PC-3 (cell line): ENCODE measurements at regions not wholly inside any gene's neighbourhood (a gene's known extent, or its start where the extent isn't known, plus 50 kb on each side); places are given as distances from the start of the nearest gene placed in this dataset.

Source experiments
- ATAC-seq: fragments of 200-7000 bp; cut with Tn5 transposase; 2 replicates; pipeline ENCODE4 v1.9.1; 2020; ENCODE audit warnings: mild to moderate bottlenecking, moderate library complexity
- BruUV-seq: library from RNA; stranded (reverse); fragments of 400-500 nt; replicated peaks from 2 replicates; lab custom pipeline; 2021; lab: Mats Ljungman, UMichigan
- CTCF ChIA-PET: fragments of 300-600 bp; sonication (Branson Sonifier 250); formaldehyde crosslinking; loops from one replicate; lab custom pipeline; 2022; ENCODE audit warnings: antibody characterized with exemption; lab: Charles Lee
- POLR2A ChIA-PET: fragments of 300-600 bp; sonication (Branson Sonifier 250); formaldehyde crosslinking; loops from one replicate; lab custom pipeline; 2022; ENCODE audit warnings: antibody characterized with exemption; ENCODE audit not compliant: unreplicated experiment; lab: Charles Lee
- DNase-seq: peaks from one replicate; pipeline ENCODE4 v3.0.0-alpha.2; 2015
- H2AFZ ChIP-seq: fragments of 300-600 bp; sonication (generic); 2 replicates; pipeline ENCODE4 v1.6.0; 2016; ENCODE audit warnings: antibody characterized with exemption, low read length
- H3F3A ChIP-seq: fragments of 300-600 bp; sonication (generic); one replicate; pipeline ENCODE4 v1.6.0; 2017; ENCODE audit warnings: antibody characterized with exemption, low read length, control low read depth, mild to moderate bottlenecking; ENCODE audit not compliant: unreplicated experiment
- H3K27ac ChIP-seq: fragments of 300-600 bp; sonication (generic); 2 replicates; pipeline ENCODE4 v1.5.1; 2016; ENCODE audit warnings: mild to moderate bottlenecking, low read length
- H3K27me3 ChIP-seq: fragments of 300-600 bp; sonication (generic); 2 replicates; pipeline ENCODE4 v1.6.1; 2016; ENCODE audit warnings: low read length, mixed read lengths
- H3K36me3 ChIP-seq: fragments of 300-600 bp; sonication (generic); 2 replicates; pipeline ENCODE4 v1.6.1; 2016; ENCODE audit warnings: low read depth, mixed run types, low read length, mixed read lengths
- H3K4me1 ChIP-seq: fragments of 300-600 bp; sonication (generic); 2 replicates; pipeline ENCODE4 v1.5.1; 2016; ENCODE audit warnings: low read length; ENCODE audit not compliant: insufficient read depth
- H3K4me2 ChIP-seq: fragments of 300-600 bp; sonication (generic); 2 replicates; pipeline ENCODE4 v1.6.0; 2016; ENCODE audit warnings: low read length
- H3K4me3 ChIP-seq: fragments of 300-600 bp; sonication (generic); 2 replicates; pipeline ENCODE4 v1.5.1; 2016; ENCODE audit warnings: mild to moderate bottlenecking, low read length, mixed read lengths
- H3K79me2 ChIP-seq: fragments of 300-600 bp; sonication (generic); 2 replicates; pipeline ENCODE4 v1.6.1; 2017; ENCODE audit warnings: low read length, mixed read lengths
- H3K9ac ChIP-seq: fragments of 300-600 bp; sonication (generic); 2 replicates; pipeline ENCODE4 v1.6.0; 2016; ENCODE audit warnings: mild to moderate bottlenecking, low read length
- H3K9me2 ChIP-seq: fragments of 300-600 bp; sonication (generic); replicated peaks from 2 replicates; pipeline ENCODE4 v1.6.1; 2016; ENCODE audit warnings: mixed run types, low read length, mixed read lengths
- H3K9me3 ChIP-seq: fragments of 300-600 bp; sonication (generic); 2 replicates; pipeline ENCODE4 v1.6.1; 2016; ENCODE audit warnings: low read length, mixed read lengths
- H4K20me1 ChIP-seq: fragments of 300-600 bp; sonication (generic); 2 replicates; pipeline ENCODE4 v1.6.1; 2016; ENCODE audit warnings: low read length, mixed read lengths
- CTCF ChIP-seq: fragments of 300-600 bp; sonication (generic); conservative IDR thresholded peaks from 2 replicates; pipeline ENCODE4 v1.5.1; 2017; ENCODE audit warnings: antibody characterized with exemption, low read depth, mild to moderate bottlenecking, low read length
- EZH2 ChIP-seq: fragments of 300-600 bp; sonication (generic); IDR thresholded peaks from one replicate; pipeline ENCODE4 v1.6.1; 2017; ENCODE audit warnings: antibody characterized with exemption, mild to moderate bottlenecking, low read length; ENCODE audit not compliant: unreplicated experiment
- EZH2phosphoT487 ChIP-seq: fragments of 300-600 bp; sonication (generic); IDR thresholded peaks from 2 replicates; pipeline ENCODE4 v1.6.1; 2018; ENCODE audit warnings: mild to moderate bottlenecking, antibody characterized with exemption, low read length, borderline replicate concordance
- intact Hi-C: fragments of 100-400 bp; cut with micrococcal nuclease; formaldehyde crosslinking; loops from 2 replicates; pipeline ENCODE4 v1.9.0; 2023

- Histone ChIP-seq H3K27ac (no peak overlapping the region), H3K27me3 (no peaks in the 10 kb centered on the region), H3K4me1 (no peaks in the 10 kb centered on the region), H3K9ac (no peak overlapping the region), H3K9me3 (no peaks in the 10 kb centered on the region), H2AFZ (no peak overlapping the region), H3K36me3 (no peaks in the 10 kb centered on the region), H3K4me3 (no peak overlapping the region), H3K79me2 (no peaks in the 10 kb centered on the region), H3F3A (no peaks in the 10 kb centered on the region), H4K20me1 (no peaks in the 10 kb centered on the region), H3K4me2 (no peak overlapping the region), H3K9me2 (no peaks in the 10 kb centered on the region)
- POLR2A ChIA-PET: no interaction called here
- DNase-seq: no peak
- ATAC-seq: no peak
- CTCF ChIA-PET: no interaction called here
- intact Hi-C loops: no loop called here
- TF ChIP-seq CTCF: no peak
- TF ChIP-seq EZH2: no peak
- no peak for TF ChIP-seq EZH2phosphoT487
- no TSS peak for BruUV-seq
Observed at GRCh38 chr13:86810361-86810760, 860.8 kb upstream of the SLITRK5 start.

- DNase-seq: no peak
Observed at GRCh38 chr13:86813198-86813597, 858.0 kb upstream of the SLITRK5 start.

GRCh38 chr13:86825410-86825809 is 845.8 kb upstream of the SLITRK5 start:
- Histone ChIP-seq H3K9me3 (no peaks in the 10 kb centered on the region), H3K79me2 (no peaks in the 10 kb centered on the region), H4K20me1 (no peaks in the 10 kb centered on the region), H3K4me2 (no peak overlapping the region), H3K27ac (peak overlapping the region; percentile 56), H3K4me3 (no peak overlapping the region), H2AFZ (no peak overlapping the region), H3K36me3 (no peaks in the 10 kb centered on the region), H3K27me3 (no peaks in the 10 kb centered on the region), H3K9ac (no peak overlapping the region), H3K9me2 (no peaks in the 10 kb centered on the region), H3F3A (no peaks in the 10 kb centered on the region), H3K4me1 (peaks cover 8% of the 10 kb centered on the region; the same call in 1 of the 2 replicates)
- intact Hi-C loops: no loop called here
- DNase-seq (no peak), ATAC-seq (no peak)
- ChIA-PET POLR2A (no interaction called here), CTCF (no interaction called here)
- BruUV-seq: no TSS peak
- TF ChIP-seq EZH2 (no peak), EZH2phosphoT487 (no peak), CTCF (no peak)

More at GRCh38 chr13:86813198-86813597, 858.0 kb upstream of the SLITRK5 start:
- intact Hi-C loops: no loop called here
- no peak overlapping the region for H3K4me2 ChIP-seq
- no peak overlapping the region for H3K4me3 ChIP-seq
- H3K27me3 ChIP-seq: no peaks in the 10 kb centered on the region
- ChIA-PET POLR2A (no interaction called here), CTCF (no interaction called here)
- no peaks in the 10 kb centered on the region for H3F3A ChIP-seq
- no peak for ATAC-seq
- no peaks in the 10 kb centered on the region for H4K20me1 ChIP-seq
- H3K79me2 ChIP-seq: no peaks in the 10 kb centered on the region
- H2AFZ ChIP-seq: no peak overlapping the region
- H3K9me3 ChIP-seq: no peaks in the 10 kb centered on the region
- BruUV-seq: no TSS peak
- no peaks in the 10 kb centered on the region for H3K36me3 ChIP-seq
- no peak for TF ChIP-seq CTCF
- no peak for TF ChIP-seq EZH2phosphoT487
- no peak for TF ChIP-seq EZH2
- H3K9ac ChIP-seq: no peak overlapping the region
- H3K27ac ChIP-seq: no peak overlapping the region
- H3K4me1 ChIP-seq: no peaks in the 10 kb centered on the region
- no peaks in the 10 kb centered on the region for H3K9me2 ChIP-seq
